IPS DF 4.7 (cell line): ENCODE measurements at regions not wholly inside any gene's neighbourhood (a gene's known extent, or its start where the extent isn't known, plus 50 kb on each side); places are given as distances from the start of the nearest gene placed in this dataset.
A peak's percentile ranks its signal among the peaks of the same experiment; 100 is the strongest.

Experiments
- DNase-seq: peaks from one replicate; pipeline ENCODE4 v3.0.0-alpha.2; 2013; ENCODE audit warnings: low spot score; ENCODE audit errors: extremely low read depth

DNA sequence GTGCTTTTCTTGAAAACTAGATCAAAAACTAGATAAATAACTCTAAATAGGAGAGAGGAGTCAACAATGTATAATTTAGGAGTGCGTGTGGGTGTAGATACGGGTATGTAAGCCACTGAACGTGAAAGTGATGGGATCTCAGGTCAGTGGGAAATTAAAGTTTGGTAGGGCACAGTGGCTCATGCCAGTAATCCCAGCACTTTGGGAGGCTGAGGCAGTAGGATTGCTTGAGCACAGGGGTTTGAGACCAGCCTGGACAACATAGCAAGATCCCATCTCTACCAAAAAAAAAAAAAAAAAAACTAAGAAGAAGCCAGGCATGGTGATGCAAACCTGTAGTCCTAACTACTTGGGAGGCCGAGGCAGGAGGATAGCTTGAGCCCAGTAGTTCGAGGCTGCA is 247.1 kb downstream of the ANAPC1 start:
- no peak for DNase-seq

DNA sequence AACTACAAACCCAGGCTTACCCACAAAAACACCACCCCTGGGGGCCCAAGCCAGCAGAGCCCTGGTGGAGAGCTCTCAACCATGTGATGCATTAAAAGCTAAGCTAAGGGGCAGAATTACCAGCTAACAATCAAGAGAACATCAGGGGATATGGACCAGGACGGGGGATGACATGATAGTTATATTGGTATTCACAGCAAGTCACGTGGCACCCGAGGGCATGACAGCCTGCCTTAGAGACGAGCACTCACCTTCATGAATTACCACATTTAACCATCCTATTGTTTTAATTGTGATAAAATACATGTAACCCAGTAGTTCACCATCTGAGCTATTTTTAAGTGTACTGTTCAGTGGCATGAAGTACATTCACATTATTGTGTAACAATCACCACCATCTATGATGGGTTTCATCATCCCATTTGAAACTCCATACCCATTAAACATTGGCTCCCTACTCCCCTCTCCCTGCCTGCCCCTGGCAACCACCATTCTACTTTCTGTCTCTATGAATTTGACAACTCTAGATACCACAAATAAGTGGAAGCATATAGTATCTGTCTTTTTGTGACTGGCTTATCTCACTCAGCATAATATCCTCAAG is 245.6 kb downstream of the ANAPC1 start:
- DNase-seq = no peak

DNA sequence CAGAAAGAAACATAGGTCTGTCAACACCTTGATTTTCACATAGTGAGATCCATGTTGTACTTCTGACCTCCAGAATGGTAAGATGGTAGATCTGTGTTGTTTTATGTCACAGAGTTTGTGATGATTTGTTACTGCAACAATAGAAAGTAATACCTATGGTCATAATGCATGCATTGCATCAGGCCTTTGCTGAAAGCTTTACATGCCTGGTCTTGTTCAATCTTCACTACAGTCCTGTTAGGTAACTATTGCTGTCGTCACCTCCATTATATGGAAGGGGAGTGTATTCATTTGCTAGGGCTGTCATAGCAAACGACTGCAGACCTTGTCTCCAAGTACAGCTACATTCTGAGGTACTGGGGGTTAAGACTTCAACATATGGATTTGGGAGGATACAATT is 243.5 kb downstream of the ANAPC1 start:
- DNase-seq = no peak

GRCh38 chr2:111642586-111643327 is 241.2 kb downstream of the ANAPC1 start:
- no peak for DNase-seq

DNA sequence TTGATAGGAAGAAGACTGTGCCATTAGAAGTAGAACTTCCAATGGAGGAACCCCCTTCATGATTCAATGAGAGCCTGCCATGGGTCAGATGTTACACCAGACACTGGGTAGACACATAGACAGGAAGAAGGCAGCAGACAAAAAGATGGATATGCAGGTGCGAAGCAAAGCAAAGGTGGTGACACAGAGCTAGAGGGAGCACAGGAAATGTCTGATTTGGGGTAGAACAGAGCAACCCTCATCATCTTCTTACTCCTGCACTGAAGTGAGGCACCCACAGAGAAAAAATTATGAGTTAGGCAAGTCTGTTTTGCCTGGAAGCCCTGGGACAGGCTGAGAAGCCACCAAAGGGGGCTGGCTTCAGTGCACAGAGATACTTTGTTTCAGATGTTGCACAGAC is 240.2 kb downstream of the ANAPC1 start:
- no peak for DNase-seq

GRCh38 chr2:111647359-111647758 is 236.6 kb downstream of the ANAPC1 start:
- no peak for DNase-seq

GRCh38 chr2:111652038-111652437 is 232.0 kb downstream of the ANAPC1 start:
- DNase-seq = no peak

DNA sequence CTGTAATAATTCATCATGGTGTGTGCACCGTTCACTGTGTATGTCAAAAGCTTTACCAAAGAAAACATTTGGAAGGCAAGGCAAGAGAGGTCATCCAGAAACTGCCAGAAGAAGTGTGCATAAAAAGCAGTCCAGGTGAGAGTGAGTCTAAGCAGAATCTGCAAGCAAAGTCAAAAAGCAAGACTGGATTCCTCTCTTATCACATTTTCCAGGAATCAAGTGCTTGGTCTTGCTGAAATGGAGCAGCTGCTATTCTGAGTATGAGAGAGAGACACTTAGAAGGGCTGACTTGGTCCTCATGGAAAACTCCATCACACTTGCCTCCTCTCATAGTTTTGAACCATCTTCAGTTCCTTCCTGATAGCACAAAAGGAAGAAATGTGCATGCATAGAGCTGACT is 231.3 kb downstream of the ANAPC1 start:
- no peak for DNase-seq

DNA sequence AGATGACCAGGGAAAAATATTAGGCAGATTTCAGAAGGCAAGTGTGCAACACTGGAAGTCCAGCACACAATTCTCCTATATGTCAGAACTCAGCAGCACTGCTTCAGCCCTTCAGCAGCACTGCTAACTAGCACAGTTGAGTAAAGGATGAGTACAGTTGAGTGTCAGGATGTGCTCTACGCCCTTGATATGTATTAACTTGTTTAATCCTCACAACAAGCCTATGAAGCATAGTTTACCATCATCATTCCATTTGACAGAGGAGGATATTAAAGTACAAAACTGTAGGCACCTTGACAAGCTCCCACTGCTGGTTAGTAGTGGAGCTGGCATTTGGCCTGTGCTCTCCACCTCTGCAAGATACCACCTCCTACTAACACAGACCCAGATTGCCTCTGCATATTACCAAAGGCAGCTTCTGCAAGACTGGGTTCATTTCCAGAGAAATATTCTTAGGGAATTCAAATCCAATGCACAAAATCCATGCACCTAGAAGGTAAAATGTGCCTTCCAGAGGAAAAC is 230.8 kb downstream of the ANAPC1 start:
- DNase-seq = no peak

GRCh38 chr2:111653913-111654312 is 230.1 kb downstream of the ANAPC1 start:
- no peak for DNase-seq

DNA sequence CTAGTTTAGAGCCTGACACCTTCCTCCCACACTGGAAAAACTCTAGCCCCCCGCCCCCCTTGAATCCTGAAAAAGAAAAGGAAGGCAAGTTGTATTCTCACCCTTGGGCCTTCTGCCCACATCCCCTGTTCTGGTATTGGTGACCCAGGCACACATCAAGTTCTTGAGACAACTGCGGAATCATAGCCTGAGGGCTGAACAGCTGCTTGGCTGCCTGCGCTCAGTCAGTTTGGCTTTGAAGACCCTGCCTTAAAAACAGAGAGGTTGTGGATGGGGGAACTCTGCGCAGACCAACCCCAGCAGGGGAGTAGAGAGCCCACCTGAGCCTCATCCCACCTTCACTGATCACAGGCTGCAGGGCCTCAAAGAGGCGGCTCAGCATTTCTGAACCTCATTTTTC is 229.2 kb downstream of the ANAPC1 start:
- DNase-seq = no peak

GRCh38 chr2:111656436-111656835 is 227.6 kb downstream of the ANAPC1 start:
- no peak for DNase-seq

DNA sequence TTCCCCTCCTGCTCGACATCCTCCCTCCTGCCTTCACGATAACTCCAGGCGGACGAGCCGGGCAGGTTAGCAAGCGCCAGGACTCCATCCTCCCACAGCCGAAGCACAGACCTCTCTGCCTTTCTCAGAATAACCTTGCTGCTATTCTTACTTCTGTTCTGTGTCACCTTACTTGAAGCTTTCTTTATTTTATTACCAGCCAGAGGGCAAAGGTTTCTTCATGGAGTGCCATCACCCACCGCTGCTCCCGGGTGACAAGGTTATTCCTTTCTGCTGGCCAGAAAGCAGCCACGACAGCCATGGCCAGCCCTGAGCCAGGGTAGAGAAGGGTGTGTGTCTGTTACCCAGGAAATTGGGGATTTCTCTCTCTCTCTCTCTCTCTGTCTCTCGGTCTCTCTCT is 227.1 kb downstream of the ANAPC1 start:
- DNase-seq = no peak

DNA sequence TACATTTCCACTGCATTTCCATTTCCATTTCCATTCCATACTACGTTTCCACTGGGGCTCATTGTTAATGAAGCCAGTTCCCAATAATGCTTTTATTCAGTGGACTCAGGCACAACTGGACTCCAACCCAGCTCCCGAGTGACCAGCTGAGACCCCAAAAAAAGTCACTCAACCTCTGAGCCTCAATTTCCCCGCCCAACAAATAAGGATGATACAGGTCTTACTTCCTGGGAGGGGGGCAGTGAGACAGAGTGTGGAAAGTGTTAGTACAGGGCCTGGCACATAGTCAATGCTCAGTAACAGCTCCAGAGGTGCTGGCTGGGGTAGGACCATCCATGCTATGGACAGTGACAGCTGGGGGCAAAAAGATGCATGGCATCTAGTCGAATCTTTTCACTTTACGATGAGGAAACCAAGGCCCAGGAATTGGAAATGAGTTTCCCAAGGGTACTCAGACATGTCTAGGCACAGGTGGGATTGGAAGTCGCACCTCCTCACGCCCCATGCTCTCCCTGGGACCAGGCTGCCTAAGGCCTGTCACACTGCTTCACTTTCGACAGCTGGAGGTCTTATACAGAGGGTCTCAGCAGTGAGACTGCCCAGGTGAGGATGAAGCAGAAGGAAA is 226.5 kb downstream of the ANAPC1 start:
- no peak for DNase-seq

DNA sequence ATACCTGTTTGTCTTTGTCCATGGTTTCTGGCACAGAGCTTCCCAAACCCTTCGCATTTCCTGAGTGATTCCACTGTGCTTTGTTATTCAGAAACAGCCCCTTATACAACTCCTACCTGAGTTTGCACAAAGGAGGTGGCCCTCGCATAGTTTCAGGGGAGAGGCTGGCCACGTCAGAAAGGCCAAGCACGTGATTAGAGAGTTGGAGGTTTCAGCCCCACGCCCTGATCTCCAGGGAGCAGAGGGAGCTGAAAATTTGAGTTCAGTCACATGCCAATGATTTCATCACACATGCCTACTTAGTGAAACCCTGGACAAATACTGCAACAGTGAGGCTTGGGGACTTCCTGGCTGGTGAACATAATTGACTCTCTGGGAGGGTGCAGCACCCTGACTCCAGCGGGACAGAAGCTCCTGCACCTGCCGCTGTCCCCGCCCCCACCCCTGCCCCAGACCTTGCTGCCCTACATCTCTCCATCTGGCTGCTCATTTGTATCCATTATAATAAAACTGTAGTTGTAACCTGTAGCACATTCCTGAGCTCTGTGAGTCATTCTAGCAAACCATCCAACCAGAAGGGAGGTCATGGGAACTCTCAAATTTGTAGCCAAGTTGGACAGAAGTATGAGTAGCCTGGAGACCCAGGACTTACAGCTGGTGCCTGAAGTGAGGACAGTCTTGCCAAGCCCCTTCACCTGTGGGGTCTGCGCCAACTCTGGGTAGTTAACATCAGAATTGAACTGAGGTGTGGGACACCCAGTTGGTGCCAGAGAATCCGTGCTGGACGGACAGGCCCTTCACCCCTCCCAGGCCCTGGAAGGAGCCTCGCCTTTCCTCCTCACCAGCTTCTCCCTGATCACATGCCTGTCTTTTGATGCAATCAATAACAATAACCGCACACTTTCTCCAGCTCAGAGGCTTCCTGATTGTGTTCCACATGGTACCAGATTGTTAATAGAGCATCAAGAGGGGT is 224.3 kb downstream of the ANAPC1 start:
- DNase-seq = peak; percentile 30

- DNase-seq = no peak
Measured at GRCh38 chr2:111660811-111661210, 223.2 kb downstream of the ANAPC1 start.

- DNase-seq = no peak
Measured at GRCh38 chr2:111661286-111661940, 222.6 kb downstream of the ANAPC1 start.

DNA sequence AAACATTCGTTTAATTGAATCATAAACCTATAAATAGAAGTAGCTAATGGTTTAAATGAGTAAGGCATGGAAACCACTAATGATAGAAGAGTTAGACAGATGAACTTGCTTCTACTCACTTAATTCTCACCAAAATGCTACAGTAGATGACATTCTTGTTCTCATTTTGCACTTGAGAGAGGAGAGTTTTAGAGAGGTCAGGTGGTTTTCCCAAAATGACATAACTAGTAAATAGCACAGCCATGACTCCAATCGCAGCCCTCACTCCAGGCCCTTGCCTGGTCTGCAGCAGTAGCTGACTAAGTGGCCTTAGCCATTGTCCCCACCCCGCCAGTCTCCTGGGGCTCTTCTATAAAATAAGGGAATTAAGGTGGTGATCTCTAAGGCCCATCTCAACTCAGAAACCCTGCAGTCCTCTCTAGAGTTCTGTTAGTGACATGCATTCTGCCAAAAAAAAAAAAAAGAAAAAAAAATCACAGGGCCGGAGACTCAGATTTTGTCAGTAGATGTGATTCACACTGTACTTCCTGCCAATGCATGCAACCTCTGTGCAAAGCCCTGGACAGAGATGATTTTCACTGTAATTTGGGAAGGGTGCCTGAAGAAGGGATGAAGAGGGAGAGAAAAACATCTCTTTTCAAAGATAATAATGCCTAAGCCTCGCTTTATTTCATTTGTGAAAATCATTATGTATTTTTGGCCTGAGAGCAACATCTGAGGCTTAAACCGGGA is 221.8 kb downstream of the ANAPC1 start:
- DNase-seq = no peak

DNA sequence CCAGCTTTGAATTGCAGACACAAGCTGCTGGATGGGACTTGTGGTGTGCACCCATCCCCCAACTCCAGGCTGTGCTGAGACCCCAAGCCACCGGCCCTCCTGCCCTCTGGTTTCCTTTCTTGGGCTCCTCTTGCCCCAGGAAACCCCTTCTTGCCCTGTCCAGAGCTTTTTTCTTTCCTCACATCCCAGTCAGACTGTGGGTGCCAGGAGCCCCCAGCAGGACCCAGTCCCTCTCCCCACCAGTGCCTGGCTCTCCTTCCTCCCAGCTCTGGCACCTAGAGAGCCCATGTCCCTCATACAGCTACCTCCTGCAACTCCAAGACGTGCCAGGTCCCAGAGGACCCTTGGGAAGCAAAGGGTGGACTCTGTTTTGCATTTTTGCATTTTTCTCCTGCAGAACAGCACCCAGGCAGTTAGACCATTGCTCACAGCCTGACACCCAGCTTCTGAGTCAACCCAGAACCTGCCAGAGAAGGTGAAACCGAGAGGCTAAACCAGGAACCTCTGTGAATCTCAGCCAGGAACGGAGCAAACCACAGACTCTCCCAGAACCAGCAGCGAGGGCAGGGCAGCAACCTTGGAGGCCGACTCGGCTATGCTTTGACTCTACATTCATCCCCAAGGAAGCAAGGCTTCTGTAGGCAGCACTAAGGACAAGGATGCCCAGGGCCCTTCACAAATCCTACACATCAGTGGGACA is 221.1 kb downstream of the ANAPC1 start:
- no peak for DNase-seq
